Activated CD8-positive, alpha-beta T cell treated with anti-CD3 and anti-CD28 coated beads for 36 hours (primary cell): ENCODE measurements at regions not wholly inside any gene's neighbourhood (a gene's known extent, or its start where the extent isn't known, plus 50 kb on each side); places are given as distances from the start of the nearest gene placed in this dataset.

Source experiments
- ATAC-seq: fragments of 200-7000 bp; cut with Tn5 transposase; one replicate; pipeline ENCODE4 v1.10.0; 2021; ENCODE audit warnings: mild to moderate bottlenecking, moderate library complexity
- CTCF ChIA-PET: fragments of 350-600 bp; sonication (Branson Sonifier 250); formaldehyde crosslinking; loops from one replicate; lab custom pipeline; 2021; ENCODE audit warnings: antibody characterized with exemption; lab: Charles Lee
- POLR2A ChIA-PET: fragments of 350-600 bp; sonication (Branson Sonifier 250); formaldehyde crosslinking; loops from one replicate; lab custom pipeline; 2021; ENCODE audit warnings: antibody characterized with exemption; lab: Charles Lee
- DNase-seq: peaks from one replicate; pipeline ENCODE4 v3.0.0-alpha.2; 2020
- H3K27ac Mint-ChIP-seq: one replicate; pipeline ENCODE4 v1.8.0; 2021; ENCODE audit warnings: mild to moderate bottlenecking, mixed read lengths
- H3K27me3 Mint-ChIP-seq: one replicate; pipeline ENCODE4 v1.8.0; 2021; ENCODE audit warnings: mixed read lengths
- H3K36me3 Mint-ChIP-seq: one replicate; pipeline ENCODE4 v1.8.0; 2021; ENCODE audit warnings: low read depth, mixed read lengths
- H3K4me1 Mint-ChIP-seq: one replicate; pipeline ENCODE4 v1.8.0; 2021; ENCODE audit warnings: low read depth, mixed read lengths
- H3K4me3 Mint-ChIP-seq: one replicate; pipeline ENCODE4 v1.8.0; 2021; ENCODE audit warnings: mild to moderate bottlenecking, moderate library complexity, mixed read lengths
- H3K9me3 Mint-ChIP-seq: one replicate; pipeline ENCODE4 v1.8.0; 2021; ENCODE audit warnings: mixed read lengths
- CTCF ChIP-seq: fragments of 200-600 bp; IDR thresholded peaks from one replicate; pipeline ENCODE4 v1.8.0; 2022; ENCODE audit warnings: antibody characterized with exemption, mild to moderate bottlenecking
- intact Hi-C: fragments of 100-400 bp; cut with micrococcal nuclease; formaldehyde crosslinking; loops from one replicate; pipeline ENCODE4 v1.10.0; 2022

- Mint-ChIP-seq H3K4me3 (no peak overlapping the region), H3K27me3 (peaks cover 5% of the 10 kb centered on the region), H3K36me3 (no peaks in the 10 kb centered on the region), H3K4me1 (peaks cover 27% of the 10 kb centered on the region), H3K27ac (no peak overlapping the region), H3K9me3 (no peaks in the 10 kb centered on the region)
- ChIA-PET CTCF (interaction anchor here (1.4 kb wide), 1 partner anchor 135 kb away, joined by 5 read pairs; no protein-coding TSS in a partner anchor), POLR2A (interaction anchor here (2.1 kb wide), 1 partner anchor 62 kb away, joined by 7 read pairs; the partner anchor contains the start of gene BACH1)
- DNase-seq, result no peak
- intact Hi-C loops, result loop anchor here (10.0 kb wide), 1 partner anchor 107 kb away; no protein-coding TSS in a partner anchor
- ATAC-seq, result no peak
- no peak for TF ChIP-seq CTCF
Measured at GRCh38 chr21:29237110-29238052, 61.3 kb upstream of the BACH1 start.

GRCh38 chr21:29238053-29238966 lies 60.4 kb upstream of the BACH1 start:
- no peak for DNase-seq
- POLR2A ChIA-PET, result no interaction called here
- Mint-ChIP-seq H3K4me3 (no peak overlapping the region), H3K27ac (no peak overlapping the region), H3K4me1 (peaks cover 19% of the 10 kb centered on the region), H3K9me3 (no peaks in the 10 kb centered on the region), H3K36me3 (no peaks in the 10 kb centered on the region), H3K27me3 (peaks cover 5% of the 10 kb centered on the region)
- ATAC-seq, result no peak
- intact Hi-C loops, result loop anchor here (10.0 kb wide), 1 partner anchor 106 kb away; no protein-coding TSS in a partner anchor
- CTCF ChIA-PET, result no interaction called here
- no peak for TF ChIP-seq CTCF

- peaks cover 15% of the 10 kb centered on the region for H3K4me1 Mint-ChIP-seq
- peaks cover 5% of the 10 kb centered on the region for H3K27me3 Mint-ChIP-seq
- H3K36me3 Mint-ChIP-seq, result no peaks in the 10 kb centered on the region
- no peak for ATAC-seq
- H3K4me3 Mint-ChIP-seq, result no peak overlapping the region
- no peak for TF ChIP-seq CTCF
- intact Hi-C loops, result loop anchor here (10.0 kb wide), 1 partner anchor 106 kb away; no protein-coding TSS in a partner anchor
- H3K9me3 Mint-ChIP-seq, result no peaks in the 10 kb centered on the region
- no peak overlapping the region for H3K27ac Mint-ChIP-seq
- POLR2A ChIA-PET, result no interaction called here
- no peak for DNase-seq
- CTCF ChIA-PET, result no interaction called here
Measured at GRCh38 chr21:29238967-29239290, 59.8 kb upstream of the BACH1 start.

- Mint-ChIP-seq H3K9me3 (no peaks in the 10 kb centered on the region), H3K27ac (no peak overlapping the region), H3K4me1 (peaks cover 19% of the 10 kb centered on the region), H3K36me3 (no peaks in the 10 kb centered on the region), H3K27me3 (peaks cover 5% of the 10 kb centered on the region), H3K4me3 (no peak overlapping the region)
- DNase-seq (no peak), ATAC-seq (no peak)
- POLR2A ChIA-PET, result no interaction called here
- no peak for TF ChIP-seq CTCF
- CTCF ChIA-PET, result no interaction called here
- intact Hi-C loops, result no loop called here
Measured at GRCh38 chr21:29240136-29240535, 58.6 kb upstream of the BACH1 start.
